Ramos (cell line): ENCODE measurements at regions not wholly inside any gene's neighbourhood (a gene's known extent, or its start where the extent isn't known, plus 50 kb on each side); places are given as distances from the start of the nearest gene placed in this dataset.

ENCODE experiments used
- in situ Hi-C: fragments of 300-500 bp; cut with MboI; formaldehyde crosslinking; loops from one replicate; pipeline ENCODE4 v1.14.3; 2022; ENCODE audit warnings: low sequenced_read_pairs; ENCODE audit not compliant: unreplicated experiment

DNA sequence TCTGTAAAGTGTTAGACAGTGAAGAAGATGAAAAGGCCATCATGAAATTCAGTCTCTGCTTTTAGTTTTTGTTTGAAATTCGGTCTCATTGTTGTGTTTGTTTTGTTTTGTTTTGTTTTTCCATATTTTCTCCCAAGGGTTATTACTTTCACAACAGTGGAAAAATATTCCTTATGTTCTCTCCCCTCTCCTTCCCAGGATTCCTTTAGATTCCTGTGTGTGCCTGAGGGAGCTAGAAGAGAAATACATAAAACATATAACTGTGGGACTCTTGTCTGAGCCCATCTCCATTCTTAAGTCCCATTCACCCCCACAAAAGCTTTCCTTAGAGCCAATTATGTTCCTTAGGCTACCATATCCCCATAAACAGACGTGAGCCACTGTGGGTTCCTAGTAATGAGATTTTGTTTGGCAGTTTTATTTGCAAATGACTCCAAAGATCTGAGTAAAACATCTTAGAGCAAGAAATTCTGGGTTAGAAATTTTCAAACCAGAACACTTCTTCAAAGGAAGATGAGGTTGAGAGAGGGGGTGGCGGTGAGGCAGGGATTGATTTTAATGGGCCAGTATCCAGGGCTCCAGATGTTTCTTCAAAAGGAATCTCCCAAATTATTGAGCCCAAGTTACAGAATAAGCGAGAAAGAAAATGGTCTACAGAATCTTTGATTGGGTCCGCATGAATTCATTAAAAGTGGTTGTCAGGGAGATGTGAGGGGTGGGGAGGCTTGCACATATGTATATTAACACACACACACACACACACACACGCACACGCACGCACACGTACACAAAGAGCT is 157.8 kb upstream of the TNP1 start:
- in situ Hi-C loops, result no loop called here

DNA sequence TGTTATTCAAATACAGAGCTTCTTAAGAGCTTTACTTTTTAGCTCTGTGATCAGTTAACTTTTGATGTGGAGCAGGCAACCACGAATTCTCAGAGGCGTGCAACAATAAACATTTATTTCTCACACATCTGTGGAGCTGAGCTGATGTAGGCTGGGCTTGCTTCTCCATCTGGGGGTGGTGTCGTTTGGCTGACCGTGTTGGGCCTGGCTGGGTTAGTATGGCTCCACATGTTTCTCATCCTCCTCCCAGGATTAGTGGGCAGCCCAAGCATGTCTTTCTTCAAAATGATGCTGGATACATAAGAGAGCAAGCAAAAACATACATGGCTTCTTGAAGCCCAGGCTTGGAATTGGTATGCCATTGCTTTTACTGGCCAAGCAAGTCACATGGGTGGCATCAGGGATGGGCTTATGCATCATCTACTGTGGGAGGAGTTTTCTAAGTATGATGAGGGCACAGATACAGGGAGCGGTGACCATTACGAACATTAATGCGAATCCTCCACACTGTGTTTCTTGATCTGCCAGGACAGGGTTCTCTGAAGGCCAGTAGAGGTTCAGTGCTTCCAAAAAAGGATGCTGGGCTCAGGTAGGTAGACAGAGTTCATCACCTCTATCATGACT is 157.0 kb upstream of the TNP1 start:
- in situ Hi-C loops, result no loop called here

DNA sequence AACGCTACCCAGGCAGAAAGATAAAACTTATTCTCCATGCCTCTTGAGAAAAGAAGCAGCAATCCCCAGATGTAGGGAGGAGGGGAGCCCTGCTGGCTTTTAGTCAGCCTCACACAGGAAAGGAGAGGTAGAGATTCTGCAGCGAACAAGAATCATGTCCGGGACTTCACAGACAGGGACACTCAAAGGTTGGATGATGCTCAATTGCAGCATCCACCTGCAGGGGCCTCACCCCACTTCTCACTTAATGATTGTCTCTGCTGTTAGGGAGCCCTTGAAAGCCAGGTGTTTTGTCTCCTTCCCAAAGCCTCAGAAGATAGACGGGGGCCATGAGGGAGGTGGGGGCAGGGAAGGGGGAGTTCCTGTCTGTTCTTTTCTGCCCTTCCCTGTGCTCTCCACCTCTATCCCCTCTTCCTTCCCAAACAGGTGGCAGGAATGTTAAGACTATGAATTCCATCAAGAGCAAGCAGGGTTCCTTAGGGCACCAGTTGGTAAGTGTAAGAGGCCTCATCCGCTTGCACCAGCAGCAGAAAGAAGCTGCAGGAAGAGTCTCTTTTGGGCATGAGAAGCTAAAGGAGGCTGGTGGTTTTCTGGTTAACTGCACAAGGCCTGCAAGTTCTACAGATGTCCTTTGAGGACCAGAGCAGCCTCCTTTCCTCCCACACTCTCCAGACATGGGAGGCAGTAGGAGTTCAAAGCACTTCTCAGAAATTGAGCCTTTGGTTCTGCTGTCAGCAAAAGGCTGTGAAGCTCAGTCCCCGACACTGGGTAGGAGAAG is 154.7 kb upstream of the TNP1 start:
- in situ Hi-C loops, result no loop called here

DNA sequence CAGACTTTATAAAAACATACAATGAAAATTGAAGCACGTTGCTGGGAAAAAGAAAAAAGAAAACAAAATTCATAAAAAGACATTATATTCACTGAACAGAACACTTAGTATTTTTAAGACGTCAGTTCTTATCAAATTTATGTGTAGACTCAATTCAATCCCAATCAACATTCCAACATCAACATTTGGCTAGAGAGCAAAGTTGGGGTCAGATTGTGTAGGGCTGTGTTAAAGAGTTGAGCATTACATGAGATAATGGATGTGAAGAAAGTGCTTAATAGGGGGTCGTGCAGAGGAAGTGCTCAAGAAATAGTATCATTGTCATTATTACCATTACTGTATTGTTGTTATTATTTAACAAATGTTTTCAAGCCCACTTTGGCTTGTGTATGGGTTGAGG is 154.1 kb upstream of the TNP1 start:
- in situ Hi-C loops, result no loop called here

DNA sequence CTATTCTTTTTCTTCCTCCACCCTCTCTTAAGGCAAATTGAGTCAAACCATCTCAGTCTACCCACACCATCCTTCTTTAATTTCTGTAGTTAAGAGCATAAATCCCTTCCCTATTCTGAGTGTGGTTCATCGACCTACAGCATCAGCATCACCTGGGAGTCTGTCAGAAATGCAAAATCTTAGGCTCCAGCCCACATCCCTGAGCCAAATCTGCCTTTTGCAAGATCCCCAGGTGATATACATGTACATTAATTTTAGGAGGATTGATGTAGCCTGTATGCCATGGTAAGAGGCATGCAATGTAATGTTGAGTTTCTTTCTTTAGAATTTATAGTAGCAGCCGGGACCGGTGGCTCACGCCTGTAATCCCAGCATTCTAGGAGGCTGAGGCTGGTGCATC is 151.7 kb upstream of the TNP1 start:
- in situ Hi-C loops, result no loop called here

DNA sequence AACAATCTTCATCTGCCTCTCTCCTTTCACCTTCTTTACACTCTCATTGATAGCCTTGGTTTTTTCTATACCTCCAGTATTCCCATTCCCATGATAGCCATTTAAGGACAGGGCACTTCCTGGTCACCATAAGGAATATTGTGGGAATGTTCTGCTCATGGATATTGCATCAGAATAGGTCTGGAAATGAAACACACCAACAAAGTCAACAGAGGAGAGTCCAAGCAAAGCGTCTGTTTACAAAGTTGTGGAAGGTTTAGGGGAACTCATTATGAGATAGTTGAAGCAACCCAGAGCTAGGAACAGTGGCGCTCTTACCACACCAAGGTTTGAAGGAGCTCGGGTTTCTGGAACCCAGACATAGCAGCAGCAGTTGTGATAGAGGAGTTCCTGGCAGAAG is 150.3 kb upstream of the TNP1 start:
- in situ Hi-C loops, result no loop called here

DNA sequence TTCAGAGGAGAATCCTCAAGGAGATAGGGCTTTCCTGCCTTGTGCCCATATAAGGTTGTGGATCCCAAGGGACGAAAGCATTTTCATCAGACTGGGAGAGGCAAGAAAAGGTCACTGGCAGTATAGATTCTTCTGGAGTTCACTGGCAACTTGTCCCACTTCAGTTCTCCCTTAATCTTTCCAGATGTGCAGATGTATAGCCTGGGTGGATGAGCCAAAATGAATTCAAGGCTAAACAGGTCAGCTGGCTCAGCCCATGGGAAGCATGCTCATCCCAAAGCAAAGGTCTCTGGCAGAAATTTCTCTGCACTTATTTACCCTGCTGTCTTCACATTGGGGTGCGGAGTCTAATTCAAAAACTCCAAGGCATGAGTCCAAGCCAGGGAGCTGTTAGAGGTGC is 148.9 kb upstream of the TNP1 start:
- in situ Hi-C loops, result no loop called here

DNA sequence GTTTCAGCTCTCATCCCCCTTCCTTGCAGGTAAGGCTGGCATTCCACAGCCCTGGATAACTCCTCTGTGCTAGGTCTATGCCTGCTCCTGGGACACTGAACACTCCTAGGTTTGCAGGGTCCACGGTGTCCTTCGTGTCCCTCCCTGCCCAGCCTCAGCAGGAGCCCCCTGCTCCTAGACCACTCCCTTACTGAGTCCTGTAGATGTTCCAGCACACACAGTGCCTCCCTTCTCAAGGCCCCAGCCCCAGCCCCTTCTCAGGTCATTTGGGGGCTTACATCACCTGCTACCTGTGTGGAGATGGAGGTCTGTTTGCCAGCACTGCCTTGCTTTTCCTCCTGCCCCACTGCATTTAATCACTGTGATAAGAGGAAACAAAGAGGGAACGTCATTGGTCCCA is 146.4 kb upstream of the TNP1 start:
- in situ Hi-C loops, result no loop called here

DNA sequence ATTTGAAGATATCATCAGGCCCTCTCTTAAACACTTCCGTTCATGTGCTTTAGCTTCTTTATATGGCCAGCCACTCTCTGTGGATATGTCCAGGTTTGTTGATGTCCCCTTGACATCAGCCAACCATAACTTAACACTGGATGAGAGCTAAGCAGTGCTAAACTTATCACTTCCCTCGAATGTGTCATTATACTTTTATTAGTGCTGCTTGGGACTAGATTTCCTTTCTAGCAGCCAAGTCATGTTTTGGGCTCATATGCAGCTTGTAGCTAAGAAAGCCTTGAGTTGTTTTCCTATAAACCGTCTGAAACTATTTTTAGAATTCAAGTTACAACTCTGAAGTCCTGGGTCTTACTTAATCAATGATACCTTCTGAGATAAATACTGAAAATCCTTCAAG is 144.8 kb upstream of the TNP1 start:
- in situ Hi-C loops, result no loop called here

DNA sequence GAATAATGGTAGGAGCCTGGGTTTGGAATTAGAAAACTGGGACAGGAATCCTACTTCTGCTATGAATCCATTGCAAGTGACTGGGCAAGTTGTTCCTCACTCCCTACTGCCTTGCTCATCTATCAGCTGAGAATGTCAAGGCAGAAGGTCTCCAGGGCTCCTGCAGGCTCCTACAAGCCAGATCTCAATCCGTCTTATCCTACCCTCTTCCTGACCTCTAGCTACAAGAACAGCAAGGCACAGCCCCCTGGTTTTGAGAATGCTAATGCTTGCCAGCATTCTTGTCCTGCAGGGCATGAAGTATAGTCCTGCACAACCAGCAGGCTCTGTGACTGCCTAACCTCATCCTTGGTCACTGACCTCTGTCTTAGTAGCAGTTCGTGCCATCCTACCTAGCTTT is 141.9 kb upstream of the TNP1 start:
- in situ Hi-C loops, result no loop called here

DNA sequence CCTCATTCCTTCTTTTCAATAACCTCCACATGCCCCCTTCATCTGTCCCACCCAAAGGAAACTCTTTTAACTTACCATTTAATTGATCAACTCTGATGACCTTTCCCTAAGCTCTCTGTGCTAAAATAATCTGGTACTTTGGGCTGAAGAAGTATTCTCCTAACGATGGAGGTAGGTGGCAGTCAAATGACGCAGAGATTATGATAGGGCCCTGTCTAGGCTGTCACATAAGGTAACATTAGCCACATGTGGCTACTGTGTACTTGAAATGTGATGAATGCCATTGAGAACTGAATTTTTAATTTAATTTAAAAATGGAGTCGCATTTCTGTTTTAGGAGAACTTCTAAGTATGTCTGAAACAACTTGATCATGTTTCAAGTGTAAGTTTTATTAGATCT is 140.5 kb upstream of the TNP1 start:
- in situ Hi-C loops, result no loop called here

DNA sequence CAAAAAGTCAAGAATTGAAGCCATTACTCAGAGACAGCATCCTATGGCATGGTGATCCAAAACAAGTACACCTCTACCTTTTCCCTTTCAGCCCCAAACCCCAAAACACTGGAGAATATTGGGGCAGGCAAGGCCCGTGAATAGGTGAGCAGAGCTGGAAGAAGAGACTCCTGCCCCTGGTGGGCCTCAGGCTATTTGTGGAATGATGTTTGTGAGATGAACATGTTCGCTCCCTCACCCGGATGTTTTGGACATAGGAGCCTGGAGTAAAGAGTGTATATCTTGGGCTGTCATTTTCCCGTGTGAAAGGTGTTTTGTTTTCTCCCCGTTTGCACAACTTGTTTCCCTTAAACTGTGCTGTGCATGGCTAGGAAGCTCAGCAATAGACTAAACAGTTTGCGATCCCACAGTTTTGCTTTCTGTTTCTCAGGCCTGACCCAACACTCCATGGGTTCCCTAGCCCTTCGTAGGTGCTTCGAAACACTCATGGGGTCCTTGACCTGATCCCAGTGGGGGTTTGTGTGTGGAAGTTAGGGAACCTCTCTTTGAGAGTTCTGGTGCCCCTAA is 136.5 kb upstream of the TNP1 start:
- in situ Hi-C loops, result no loop called here

DNA sequence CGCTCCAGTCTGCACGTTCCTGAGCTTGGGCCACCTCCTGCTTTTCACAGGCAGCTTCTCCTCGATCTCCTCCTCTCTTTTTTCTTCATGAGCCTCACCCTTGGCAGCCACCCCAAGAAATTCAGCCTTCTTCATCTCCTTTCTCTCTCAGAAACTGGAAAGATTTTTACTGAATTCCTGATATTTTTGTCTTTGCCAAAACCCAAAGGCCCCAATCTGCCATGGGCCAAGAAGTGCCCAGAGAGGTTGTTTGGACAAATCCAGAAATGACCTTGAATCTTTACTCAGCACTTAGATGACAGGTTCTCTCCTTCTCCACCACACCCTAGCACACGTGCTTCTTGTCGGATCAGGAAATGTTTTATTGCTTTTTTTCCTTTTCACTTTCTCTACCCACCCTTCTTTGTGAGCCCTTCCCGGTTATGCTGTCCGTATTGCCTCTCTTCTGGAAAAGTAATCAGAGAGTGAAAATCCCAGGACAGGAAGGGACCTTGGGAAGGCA is 134.5 kb upstream of the TNP1 start:
- in situ Hi-C loops, result no loop called here

DNA sequence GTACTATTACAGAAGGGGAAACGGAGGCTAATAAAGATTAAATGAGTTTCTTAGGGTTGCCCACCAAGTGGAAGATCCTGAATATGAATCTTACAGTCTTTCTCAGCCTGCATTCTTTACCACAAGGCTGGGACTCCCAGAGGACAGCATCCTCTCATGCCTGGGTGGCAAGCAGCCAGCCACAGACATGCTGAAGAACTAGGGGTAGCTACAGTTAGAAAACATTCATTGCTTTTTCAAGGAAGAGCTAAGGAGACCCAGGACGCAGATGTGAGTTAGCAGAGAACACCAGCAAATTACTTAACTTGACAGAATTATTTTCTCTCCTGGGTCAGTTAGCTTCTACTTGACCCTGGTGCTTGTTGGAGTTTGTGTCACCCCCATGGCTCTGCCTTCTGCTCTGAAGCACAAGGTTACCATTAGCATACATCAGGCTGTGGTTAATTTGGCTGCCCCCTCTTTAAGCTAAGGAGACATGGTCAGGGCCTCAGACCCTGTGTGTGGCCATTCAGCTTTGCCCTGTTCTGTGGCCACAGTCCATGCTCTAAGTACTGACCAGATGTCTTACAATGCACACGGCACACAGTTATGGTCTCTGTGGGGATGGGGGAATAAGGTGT is 132.3 kb upstream of the TNP1 start:
- in situ Hi-C loops, result no loop called here

DNA sequence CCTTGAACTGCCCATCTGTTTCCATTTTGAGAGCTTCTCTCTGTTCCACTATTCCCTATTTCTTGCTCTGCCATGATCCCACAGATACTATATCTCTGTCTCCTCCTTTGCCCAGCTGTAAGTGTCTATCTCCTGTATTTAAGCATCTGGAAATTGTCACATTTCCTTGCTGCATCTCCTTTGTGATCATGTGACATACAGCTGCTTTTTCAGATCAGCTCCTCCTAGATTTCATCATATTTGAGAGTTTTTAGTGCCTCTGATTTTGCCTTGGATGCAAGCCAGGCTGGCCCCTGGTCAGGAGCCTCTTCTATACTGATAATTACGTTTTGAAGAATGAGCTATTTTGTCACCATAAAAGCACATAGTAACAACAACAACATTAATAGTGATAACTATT is 131.7 kb upstream of the TNP1 start:
- in situ Hi-C loops, result no loop called here

DNA sequence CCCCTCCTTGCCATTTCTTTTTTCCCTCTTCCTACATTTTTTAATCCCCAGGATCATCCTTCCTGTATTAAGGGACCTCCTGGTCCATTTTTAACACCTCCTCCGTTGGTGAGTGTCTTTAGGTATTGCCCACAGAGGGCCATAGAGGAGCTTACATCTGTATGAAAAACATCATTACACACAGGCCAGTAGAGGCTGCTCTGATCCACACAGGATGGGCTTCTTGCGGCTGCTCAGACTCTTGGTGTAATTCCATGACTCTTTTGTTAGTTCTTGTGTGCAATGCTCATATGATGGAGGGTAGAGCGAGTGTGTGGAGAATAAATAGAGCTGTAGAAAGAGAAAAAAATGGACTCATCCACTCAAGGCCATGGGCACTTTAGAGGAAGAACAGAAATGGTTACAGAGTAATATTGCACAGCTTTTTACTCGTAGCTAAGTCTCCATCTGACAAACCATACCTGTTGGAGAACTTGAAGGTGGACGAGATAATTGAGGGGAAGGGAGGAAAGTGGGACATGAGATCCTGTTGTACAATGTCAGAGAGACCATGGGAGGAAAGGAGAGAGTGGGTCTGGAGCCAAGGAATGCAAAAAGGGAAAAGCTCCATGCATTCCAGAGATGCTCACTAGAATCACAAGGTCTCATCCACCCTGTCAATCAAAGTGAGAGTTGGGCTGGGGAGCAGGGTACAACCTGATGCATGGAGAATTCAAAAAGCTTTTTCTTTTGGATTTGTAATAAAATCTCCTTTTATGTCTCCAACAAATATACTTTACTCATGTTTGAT is 129.7 kb upstream of the TNP1 start:
- in situ Hi-C loops, result no loop called here

DNA sequence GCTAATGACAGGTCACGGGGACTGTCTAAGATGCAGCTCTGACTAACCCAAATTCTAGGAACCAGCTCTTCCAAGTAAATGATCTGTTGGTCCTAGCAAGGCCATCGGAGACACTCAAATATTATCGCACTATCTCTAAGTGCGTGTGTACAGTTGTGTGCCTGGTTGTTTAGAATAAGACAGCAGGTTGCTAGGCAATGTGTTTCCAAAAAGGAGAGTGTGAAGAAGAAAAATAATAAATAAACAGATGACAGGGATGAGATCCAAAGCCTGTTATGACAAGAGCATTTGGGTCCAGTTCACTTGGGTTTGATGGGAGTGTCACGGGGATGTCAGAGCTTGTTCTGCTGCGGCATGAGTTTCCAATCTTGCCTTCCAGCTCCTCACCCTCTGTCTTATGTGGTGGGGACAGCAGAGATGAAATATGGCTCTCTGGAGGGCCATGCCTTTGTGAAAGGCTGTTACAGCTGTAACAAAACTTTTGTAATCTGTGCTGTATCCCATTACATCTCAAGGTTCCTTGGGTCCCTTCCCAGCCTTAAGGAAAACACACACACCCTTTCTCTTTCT is 127.5 kb upstream of the TNP1 start:
- in situ Hi-C loops, result no loop called here

DNA sequence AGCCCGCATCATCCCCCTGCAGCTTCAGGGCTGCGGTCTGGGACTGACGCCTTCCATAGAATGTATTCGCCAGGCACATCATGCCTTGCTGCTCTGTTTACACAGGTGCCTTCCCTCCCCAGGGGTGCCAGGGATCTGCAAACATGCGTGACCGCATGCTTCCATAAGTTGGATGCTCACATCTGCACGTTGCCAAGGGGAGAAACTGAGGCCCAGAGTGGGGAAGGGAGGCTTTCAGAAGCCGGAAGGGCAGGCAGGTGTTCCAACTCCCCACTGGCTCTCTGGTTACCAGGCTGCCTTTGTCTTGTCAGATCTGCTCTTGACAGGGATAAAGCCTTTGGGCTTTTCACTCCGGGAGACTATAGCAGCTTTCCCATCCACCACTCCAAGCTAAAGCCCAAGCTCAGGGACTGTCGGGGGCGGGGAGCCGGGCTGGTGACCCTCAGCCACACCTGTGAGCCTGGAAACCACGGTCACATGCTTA is 125.8 kb upstream of the TNP1 start:
- in situ Hi-C loops, result no loop called here

DNA sequence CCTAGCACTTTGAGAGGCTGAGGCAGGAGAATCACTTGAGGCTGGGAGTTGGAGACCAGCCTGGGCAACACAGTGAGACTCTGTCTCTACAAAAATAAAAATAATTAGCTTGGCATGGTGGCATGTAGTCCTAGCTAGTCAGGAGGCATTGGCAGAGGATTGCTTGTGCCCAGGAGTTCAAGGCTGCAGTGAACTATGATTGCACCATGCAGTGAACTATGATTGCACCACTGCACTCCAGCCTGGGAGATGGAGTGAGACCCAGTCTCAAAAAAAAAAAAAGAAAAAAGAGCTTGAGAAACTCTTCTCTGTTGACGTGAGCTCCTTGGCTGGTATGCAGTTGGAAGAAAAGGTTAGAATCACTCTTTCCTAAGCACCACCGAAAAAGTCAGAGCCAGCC is 125.1 kb upstream of the TNP1 start:
- in situ Hi-C loops, result no loop called here
